ENCODE measurements at regions not wholly inside any gene's neighbourhood (a gene's known extent, or its start where the extent isn't known, plus 50 kb on each side); places are given as distances from the start of the nearest gene placed in this dataset.

DNA sequence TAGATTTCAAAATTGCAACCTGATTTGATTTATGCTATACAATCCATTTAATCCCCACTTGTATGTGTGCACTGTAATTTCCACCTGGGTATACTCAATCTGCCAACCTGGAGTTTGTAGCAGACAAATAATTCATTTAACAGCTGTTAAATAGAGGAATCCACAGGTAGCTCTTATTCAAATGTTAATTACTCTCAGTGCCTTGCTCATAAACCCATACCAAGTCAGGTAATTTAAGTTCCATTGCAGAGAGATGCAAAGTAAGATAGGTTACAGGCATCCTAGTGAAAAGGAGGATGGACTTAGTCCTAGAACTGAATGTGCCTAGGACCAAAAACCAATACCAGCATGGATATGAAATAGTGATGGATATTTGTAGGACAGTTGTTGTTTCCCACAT, 674.2 kb downstream of the TBL1XR1 start:
- DNase-seq = no peak

DNA sequence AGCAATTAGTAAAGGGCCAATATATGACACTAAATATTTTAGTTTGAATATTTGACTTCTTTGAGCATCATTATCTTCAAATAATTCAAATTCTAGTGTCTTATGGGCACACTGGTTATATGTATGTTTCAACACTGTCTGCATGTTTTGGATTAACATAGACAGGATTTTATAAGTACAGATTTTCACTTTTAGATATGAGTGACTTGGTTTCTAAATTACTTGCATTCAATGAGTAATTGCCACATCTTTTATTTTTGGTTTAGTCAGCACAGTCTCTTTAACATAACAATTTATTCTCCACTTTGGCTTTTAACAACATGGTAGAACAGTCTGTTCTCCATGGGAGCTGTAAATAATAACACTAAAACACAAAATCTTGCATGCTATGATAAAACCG, 674.8 kb downstream of the TBL1XR1 start:
- DNase-seq = no peak

GRCh38 chr3:176521531-176522175, 675.6 kb downstream of the TBL1XR1 start:
- DNase-seq = no peak

DNA sequence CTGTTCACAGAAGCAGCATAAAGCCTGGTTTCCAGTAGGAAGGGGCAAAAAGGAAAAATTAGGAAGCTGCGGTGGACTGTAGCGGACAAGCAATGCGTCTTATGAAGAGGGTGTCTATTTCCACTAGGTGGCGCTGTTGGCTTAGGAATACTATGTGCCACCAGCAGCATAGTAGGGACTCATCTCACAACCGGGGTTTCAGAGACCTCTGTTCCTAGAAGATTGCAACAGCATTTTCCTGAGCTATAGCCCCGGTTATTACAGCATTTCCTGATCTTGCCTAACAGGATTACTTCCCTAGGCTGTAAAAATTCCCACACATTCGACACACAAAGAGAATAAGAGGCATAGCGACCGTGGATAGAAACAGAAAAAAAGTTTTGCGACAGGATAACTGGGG, 683.0 kb downstream of the TBL1XR1 start:
- DNase-seq = no peak

- DNase-seq = peak in 1 of 2 experiments; percentile 1
Measured at GRCh38 chr3:176513604-176514003, 683.7 kb downstream of the TBL1XR1 start.

DNA sequence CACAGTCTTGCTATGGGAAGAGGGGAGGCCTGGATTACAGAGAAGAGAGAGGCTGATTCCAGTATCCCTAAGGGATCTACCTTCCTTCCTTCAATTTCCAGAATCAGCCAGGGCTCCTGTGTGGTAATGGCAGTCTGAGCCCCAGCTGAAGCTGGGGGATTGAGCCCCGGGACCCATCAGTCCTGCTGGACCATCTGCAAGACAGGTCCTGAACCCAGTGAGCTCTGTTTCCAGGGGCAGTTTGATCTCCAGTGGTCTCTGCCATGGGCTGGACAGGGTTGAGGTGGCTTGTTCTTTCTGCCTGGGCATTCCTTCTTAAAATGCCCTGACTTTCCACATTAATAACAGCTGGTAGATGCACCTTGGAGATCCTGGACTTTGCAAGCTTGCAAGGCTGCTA, 685.2 kb downstream of the TBL1XR1 start:
- no peak for DNase-seq

- no peak for DNase-seq
Measured at GRCh38 chr3:176510097-176510496, 687.2 kb downstream of the TBL1XR1 start.

DNA sequence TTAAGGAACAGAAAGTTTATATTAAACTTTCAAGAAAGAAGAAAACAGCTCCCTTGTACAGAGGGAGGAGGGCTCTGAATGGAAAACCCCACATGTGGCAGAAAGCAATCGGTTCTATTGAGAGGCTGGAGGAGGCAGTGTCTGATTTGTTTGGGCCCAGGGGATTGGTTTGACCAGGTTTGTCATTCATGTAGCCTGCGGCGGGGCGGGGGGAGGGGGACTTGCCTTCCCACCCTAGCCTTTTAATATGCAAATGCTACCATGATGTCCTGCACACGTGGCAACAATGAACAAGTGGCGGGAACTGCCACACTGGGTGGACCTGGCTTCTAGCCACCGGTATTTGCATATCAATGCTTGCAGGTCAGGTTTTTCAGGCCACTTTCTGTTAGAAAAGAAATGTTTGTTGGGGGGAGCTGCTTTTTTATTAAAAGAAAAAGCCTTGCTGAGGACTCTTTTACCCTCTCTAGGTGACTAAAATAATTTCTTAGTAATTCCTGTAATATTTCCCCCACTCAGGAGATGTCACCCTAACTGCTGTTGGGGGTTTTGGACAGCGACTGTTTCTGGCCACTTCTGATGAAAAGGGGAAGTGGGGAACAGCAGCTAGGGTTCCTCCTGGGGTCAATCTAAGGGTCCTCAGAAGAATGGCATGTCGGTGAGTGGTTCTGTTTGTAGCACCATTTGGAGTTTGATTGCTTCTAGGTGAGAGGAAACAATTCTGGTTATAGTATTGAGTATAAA, 691.2 kb downstream of the TBL1XR1 start:
- no peak for DNase-seq

GRCh38 chr3:176491084-176491483, 706.2 kb downstream of the TBL1XR1 start:
- no peak for DNase-seq

- DNase-seq = no peak
Measured at GRCh38 chr3:176490357-176490756, 706.9 kb downstream of the TBL1XR1 start.

DNA sequence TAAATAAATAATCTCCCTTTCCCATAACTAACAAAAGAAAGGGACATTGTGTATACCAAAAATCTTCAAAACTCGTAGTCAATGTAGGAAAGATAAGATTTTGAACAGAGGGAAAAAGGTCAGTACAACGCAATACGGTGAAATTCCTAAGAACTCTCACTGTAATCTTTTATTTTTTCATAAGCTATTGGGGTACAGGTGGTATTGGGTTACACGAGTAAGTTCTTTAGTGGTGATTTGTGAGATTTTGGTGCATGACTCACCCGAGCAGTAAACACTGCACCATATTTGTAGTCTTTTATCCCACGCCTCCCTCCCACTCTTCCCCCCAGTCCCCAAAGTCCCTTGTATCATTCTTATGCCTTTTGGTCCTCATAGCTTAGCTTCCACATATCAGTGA, 718.0 kb downstream of the TBL1XR1 start:
- DNase-seq = no peak

DNA sequence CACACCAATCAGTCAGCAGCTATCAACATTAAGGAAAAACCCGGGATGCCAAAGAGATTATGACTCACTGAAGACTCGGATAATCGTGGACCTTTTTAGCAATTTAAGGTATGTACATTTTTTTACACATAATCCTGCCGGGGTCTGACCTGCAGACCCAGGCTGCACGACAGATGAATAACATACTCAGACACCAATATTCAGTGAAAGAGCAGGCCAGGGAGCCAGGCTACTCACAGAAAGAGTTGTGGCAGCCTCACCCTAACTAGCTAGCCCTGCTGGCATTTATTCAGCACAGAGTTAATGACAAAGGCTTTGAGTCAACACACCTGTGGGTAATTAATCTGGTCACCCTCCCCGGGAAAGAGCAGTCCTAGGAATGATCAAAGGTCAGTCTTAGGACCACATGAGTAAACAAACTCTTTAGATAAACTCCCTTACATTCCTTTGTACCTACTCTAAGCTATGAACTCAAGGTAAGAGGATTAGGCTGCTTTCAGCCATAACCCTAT, 727.5 kb downstream of the TBL1XR1 start:
- DNase-seq = no peak

DNA sequence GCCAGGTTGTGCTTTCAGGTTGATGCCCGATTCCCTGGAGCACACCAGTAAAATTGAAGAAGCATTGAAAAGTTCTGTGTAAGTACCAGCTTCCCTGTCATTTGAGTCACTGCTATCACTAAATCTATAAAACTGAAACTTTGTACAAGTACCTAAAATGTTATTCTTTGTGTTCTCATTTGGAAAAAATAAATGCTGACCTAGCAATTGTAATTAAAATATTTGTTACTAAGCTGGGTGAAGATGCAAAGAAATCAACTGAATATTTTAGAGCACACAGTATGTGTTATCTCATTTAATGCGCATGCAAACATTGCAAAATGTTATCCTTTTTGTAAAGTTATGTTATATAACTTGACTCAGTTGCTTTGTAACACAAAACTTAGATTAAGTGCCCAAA, 733.7 kb downstream of the TBL1XR1 start:
- no peak for DNase-seq

DNA sequence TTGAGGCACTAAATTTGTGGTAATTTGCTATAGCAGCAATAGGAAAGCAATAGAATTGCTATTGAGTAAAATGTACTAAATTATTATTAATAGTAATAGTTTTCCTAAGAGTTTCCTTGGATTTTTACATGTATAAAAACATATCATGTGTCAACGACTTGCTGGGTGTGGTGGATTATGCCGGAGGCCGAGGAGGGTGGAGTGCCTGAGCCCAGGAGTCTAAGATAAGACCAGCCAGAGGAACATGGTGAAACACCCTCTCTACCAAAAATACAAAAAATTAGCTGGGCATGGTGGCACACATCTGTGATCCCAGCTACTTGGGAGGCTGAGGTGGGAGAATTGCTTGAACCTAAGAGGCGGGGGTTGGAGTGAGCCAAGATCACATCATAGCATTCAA, 749.9 kb downstream of the TBL1XR1 start:
- DNase-seq = no peak

DNA sequence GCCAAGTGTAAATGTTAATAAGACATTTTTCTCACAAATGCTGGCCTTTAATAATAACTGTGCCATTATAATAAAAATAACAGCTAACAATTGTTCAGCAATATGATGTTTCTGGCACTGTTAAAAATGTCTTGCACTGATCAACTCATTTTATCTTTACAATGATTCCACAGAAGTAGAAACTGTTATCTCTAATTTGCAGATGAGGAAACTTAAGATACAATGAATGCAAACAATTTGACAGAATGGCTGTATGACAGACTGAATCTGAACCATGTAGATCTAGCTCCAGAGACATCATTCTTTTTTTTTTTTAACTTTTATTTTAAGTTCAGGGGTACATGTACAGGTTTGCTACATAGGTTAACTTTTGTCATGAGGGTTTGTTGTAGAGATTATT, 755.0 kb downstream of the TBL1XR1 start:
- no peak for DNase-seq

- DNase-seq = no peak
Measured at GRCh38 chr3:176439729-176440128, 757.6 kb downstream of the TBL1XR1 start.

GRCh38 chr3:176431991-176432390, 765.3 kb downstream of the TBL1XR1 start:
- DNase-seq = no peak

GRCh38 chr3:176431038-176431418, 766.3 kb downstream of the TBL1XR1 start:
- no peak for DNase-seq

GRCh38 chr3:176430244-176431037, 766.8 kb downstream of the TBL1XR1 start:
- DNase-seq = peak; percentile 1 to 2

DNA sequence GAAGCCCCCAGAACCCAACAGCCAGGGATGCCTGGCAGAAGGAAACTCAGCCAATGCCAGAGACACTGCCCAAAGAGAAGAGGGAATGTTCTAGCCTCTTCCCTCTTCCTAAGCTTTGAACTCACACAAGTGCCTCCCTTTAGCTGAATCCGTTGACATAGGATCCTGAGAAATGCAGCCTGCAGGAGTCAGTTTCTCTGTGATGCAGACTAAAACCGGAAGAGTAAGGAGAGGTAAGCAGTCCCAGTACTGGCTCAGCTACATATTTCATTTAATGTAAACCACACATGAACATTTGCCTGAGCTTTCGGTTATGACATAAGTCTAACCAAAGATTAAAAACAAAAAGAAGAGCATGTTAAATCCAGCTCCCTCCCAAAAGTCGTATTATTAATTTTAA, 768.7 kb downstream of the TBL1XR1 start:
- DNase-seq = no peak

DNA sequence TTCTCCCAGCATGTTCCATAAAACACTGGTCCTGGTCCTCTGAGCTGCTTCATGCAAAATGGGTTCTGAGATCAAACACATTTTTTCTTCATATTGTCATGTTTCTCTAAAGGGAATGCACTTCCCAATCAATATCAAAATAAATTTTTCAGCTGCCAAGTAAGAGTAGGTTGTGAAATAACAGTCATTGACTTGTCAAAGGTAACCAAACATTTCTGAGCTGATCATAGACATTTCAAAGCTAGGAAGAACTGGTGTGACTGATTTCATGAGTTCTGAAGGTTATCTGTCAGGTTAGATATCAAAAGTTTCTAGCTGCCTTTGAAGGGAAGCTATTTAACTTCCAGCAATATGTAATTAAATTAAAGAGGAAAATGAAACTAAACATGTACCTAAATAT, 770.9 kb downstream of the TBL1XR1 start:
- no peak for DNase-seq

DNA sequence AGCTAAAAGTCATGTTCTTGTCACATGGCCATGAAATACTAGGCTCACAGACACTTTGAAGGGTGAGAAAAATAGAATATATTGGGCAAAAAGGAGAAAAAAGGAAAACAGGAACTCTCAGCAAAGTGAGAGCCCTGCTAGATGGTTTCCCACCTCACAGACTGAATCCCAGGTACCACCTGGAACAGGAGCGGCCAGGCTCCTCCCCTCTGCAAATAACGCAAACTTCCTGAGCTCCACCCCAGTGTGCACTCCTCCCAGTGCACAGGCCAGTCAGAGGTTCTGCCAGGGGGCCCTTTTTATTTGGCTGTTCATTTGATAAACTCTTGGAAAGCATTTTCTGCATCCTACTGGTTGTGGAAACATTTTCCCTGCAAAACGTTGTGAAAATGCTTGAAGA, 780.4 kb downstream of the TBL1XR1 start:
- no peak for DNase-seq

GRCh38 chr3:176415661-176416295, 781.5 kb downstream of the TBL1XR1 start:
- no peak for DNase-seq
